ENCODE measurements at regions not wholly inside any gene's neighbourhood (a gene's known extent, or its start where the extent isn't known, plus 50 kb on each side); places are given as distances from the start of the nearest gene placed in this dataset.

GRCh38 chr7:46034056-46034768 is 113.1 kb upstream of the IGFBP3 start:
- TF ChIP-seq EZH2 (IDR thresholded peaks at IDR 0.05): no peak
- no peak for TF ChIP-seq POLR2AphosphoS5 (IDR thresholded peaks at IDR 0.05; ENCODE audit: borderline replicate concordance, low read depth, low read length)

Measured in SK-N-MC (cell line).